HG03520 (cell line): ENCODE measurements at regions not wholly inside any gene's neighbourhood (a gene's known extent, or its start where the extent isn't known, plus 50 kb on each side); places are given as distances from the start of the nearest gene placed in this dataset.
"Not testable (repeated sequence)": the region's sequence is repeated elsewhere in the genome, so short reads cannot be mapped to it uniquely, and the experiment has no call there.

Experiments
- ATAC-seq: cut with Tn5 transposase; IDR thresholded peaks from one replicate; pipeline ENCODE4 v1.9.1; 2021; ENCODE audit warnings: mild to moderate bottlenecking, moderate library complexity; ENCODE audit not compliant: unreplicated experiment

GRCh38 chr4:66568001-66568400 is 897.7 kb upstream of the EPHA5 start:
- ATAC-seq, result no peak

GRCh38 chr4:66567551-66567950 is 897.3 kb upstream of the EPHA5 start:
- no peak for ATAC-seq

GRCh38 chr4:66565801-66566200 is 895.5 kb upstream of the EPHA5 start:
- ATAC-seq, result no peak

DNA sequence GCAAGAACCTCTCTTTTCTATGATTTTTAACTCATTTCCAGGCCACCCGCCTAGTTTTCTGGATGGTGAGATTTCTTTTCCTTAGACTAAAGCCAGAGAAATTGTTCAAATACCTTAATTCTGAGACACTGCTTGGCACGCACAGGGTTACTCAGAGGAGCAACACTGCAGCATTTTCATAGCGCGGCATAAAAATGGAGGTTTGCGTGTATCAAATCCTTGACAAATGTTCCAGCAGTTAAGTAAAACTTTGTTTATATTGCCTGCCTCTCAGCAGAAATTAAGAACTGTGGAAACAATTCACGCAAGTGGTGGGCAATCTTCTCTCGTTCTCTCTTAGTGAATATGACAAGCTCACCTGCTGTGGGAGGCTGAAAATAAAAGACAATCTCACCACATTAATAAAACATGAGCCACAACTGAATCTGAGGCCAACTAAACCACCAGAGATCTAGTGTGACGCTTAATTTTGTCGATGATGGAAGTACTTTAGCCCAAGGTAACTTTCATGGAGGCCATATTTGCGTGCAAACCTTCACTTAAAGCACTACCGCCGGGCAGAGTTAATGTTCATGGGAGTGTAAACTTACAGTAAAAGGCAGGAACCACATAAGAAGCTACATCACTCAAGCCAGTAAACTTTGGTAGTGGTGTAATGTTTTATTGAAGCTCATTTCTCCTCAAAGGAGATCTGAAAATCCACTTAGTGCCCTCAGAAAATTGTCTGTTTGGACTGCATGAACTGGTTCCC is 894.8 kb upstream of the EPHA5 start:
- ATAC-seq, result no peak

DNA sequence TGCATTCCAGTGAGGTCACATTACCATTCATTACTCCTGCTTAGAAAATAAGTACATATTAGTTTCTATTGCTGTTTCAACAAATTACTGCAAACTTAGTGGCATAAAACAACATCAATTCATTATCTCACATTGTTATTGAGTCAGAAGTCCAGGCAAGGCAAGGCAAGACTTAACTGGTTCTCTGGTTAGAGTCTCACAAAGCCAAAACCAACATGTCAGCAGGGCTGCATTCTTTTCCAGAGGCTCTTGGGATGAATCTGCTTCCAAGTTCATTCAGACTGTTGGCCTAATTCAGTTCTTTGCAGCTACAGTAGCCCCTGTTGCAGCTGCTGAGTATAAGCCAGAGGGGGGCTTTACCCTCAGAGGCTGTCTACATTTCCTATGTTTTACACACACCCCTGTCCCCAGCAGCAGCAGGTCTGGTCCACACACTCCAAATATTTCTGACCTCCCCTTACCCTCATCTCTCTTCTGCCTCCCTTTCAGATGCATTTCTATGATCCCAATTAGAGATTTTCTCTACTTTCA is 892.1 kb upstream of the EPHA5 start:
- ATAC-seq, result no peak

DNA sequence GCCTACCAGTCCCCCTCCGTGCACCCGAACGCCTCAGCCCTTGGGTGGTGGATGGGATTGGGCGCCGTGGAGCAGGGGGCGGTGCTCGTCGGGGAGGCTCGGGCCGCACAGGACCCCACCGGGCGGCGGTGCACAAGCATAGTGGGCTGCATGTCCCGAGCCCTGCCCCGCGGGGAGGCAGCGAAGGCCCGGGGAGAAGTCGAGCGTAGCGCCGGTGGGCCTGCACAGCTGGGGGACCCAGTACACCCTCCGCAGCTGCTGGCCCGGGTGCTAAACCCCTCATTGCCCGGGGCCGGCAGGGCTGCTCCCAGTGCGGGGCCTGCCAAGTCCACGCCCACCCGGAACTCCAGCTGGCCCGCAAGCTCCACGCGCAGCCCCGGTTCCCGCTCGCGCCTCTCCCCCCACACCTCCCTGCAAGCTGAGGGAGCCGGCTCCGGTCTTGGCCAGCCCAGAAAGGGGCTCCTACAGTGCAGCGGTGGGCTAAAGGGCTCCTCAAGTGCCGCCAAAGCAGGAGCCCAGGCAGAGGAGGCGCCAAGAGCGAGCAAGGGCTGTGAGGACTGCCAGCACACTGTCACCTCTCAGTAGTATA is 891.3 kb upstream of the EPHA5 start:
- not testable (repeated sequence) for ATAC-seq

- ATAC-seq, result no peak
Observed at GRCh38 chr4:66558651-66559050, 888.4 kb upstream of the EPHA5 start.

DNA sequence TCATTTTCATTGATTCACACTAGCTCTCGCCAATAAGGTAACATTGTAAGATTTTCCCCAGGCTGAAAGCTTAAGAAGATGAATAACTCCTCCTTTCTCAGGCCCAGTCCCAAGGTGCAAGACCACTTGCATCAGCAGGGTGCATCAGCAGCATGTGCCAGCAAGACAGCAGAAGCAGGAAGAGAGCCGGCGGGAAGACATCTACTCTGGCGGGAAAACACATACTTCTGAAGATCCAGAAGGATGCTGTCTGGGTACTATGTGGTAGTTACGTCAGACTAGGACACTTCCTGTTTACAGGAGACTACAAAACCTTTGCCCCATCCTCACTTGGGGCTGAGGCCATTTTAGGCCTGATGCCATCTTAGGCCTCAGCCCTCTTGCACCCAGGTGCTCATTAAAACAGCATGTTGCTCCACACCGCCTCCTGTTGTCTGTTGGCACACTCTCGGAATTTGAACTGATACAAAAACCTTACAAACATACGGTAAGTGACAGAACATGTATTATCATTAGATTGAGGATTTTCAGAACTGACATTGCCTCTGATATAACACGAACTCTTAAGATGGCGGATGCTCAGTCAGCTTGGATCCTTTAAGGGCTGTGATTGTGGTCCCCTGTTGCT is 886.5 kb upstream of the EPHA5 start:
- ATAC-seq, result no peak

GRCh38 chr4:66555301-66555700 is 885.0 kb upstream of the EPHA5 start:
- ATAC-seq, result no peak

DNA sequence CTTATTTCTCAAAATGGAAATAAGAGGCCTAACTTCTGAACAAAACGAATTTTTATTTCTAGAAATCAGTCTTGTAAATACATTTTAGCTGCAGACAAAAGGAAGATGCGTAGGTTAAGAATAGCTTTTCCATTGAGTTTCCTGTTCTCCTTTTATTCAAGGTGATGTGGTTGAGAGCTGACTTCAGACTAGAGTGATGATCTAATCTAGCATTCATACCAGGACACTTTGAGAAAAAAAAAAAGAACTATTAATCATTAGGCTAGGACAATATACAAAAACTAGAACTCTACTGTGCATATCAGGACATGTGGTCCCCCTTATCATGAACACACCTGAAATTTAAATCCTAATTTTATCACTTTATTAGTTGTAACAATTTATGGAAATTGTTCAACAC is 884.5 kb upstream of the EPHA5 start:
- ATAC-seq, result no peak

DNA sequence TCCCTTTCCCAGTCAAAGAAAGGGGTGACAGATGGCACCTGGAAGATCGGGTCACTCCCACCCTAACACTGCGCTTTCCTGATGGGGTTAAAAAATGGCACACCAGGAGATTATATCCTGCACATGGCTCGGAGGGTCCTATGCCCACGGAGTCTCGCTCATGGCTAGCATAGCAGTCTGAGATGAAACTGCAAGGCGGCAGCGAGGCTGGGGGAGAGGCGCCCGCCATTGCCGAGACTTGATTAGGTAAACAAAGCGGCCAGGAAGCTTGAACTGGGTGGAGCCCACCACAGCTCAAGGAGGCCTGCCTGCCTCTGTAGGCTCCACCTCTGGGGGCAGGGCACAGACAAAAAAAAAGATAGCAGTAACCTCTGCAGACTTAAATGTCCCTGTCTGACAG is 875.0 kb upstream of the EPHA5 start:
- not testable (repeated sequence) for ATAC-seq

- ATAC-seq, result no peak
Observed at GRCh38 chr4:66544281-66544680, 874.0 kb upstream of the EPHA5 start.

- ATAC-seq, result no peak
Observed at GRCh38 chr4:66539745-66540144, 869.5 kb upstream of the EPHA5 start.

GRCh38 chr4:66524781-66525180 is 854.5 kb upstream of the EPHA5 start:
- ATAC-seq, result no peak

GRCh38 chr4:66522244-66522643 is 852.0 kb upstream of the EPHA5 start:
- no peak for ATAC-seq

GRCh38 chr4:66516940-66517339 is 846.7 kb upstream of the EPHA5 start:
- ATAC-seq, result no peak

DNA sequence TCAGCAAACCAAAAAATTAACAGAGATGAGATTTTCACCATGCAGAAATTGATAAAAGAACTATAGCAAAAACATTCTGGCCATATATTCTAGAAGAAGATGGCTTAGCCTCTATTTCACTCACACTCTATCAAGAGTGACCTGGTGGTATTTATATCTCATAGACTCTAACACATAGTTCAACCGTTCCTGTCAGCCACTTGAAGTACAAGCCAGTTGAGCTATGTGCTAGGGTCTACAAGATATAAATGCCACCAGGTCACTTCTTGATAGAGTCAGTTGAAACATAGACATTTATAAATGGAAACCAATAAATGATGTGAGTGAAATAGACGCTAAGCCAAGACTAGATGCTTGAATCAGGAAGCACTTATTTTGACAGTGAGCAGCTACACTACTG is 836.7 kb upstream of the EPHA5 start:
- ATAC-seq, result no peak

DNA sequence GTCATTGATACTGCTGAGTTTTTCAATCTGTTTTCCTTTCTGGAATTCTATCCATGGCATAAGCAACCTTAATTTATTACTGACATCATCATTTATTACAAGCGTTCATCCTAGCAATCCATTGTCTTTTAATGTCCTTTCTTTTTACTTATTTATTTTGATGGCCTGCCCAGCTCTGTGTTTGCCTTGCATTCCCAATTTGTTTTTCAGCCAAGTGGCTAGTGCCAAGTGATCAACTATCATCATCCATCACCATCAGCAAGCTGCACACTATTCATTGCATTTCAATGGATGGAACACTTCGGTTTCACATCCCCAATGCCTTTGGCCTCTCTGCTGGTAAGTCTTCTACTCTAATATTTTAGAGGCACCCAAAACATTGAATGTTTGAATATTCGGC is 831.7 kb upstream of the EPHA5 start:
- no peak for ATAC-seq

GRCh38 chr4:66490729-66491128 is 820.4 kb upstream of the EPHA5 start:
- ATAC-seq, result no peak

DNA sequence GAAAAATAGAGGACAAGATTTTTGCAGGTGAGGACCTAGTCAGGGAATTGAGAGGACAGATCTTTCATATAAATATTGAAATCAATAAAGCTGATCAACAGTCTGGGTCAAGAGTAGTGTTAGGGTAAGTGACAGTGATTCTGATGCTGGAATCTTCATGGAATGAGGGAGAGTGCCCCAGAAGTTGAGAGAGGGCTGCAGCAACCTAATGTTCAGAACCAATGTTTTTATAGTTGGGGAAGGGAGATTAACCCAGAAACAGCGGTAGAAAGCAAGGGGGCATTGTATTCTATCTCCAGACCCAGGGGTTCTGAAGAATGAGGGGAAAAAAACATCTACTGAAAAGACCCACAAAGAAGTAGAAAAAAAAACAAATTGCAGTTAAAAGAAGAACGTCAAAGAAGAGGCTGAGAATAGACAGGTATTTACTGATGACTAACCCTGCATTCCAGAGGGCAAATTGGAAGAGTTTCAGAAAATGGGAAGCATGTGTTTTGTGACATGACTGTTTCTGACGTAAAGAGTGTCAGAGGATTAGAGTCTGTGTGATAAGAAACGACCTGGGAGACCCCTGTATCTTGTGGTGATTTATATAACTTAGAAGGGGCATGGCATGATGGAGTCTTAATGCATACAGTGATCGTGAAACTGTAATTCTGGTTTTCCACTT is 819.6 kb upstream of the EPHA5 start:
- ATAC-seq, result no peak

DNA sequence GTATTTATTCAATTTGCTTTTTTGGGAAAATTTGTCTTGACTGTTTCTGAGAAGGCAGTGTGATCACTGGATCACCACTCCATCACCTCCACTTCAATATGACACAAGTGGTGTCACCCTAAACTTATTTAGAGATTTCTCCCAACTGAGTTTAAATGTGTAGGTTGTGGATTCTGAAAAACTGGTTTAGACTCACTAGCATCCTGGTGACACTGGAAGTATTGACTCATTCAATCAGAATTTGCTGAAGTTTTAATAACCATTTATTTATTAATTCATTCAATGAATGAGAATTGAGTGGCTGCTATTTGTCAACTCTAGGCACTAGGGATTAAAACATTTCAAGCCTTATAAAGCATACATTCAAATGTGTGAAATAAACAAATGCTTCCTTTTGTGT is 819.1 kb upstream of the EPHA5 start:
- no peak for ATAC-seq

GRCh38 chr4:66486068-66486467 is 815.8 kb upstream of the EPHA5 start:
- ATAC-seq, result no peak
